ENCODE measurements at regions not wholly inside any gene's neighbourhood (a gene's known extent, or its start where the extent isn't known, plus 50 kb on each side); places are given as distances from the start of the nearest gene placed in this dataset.

DNA sequence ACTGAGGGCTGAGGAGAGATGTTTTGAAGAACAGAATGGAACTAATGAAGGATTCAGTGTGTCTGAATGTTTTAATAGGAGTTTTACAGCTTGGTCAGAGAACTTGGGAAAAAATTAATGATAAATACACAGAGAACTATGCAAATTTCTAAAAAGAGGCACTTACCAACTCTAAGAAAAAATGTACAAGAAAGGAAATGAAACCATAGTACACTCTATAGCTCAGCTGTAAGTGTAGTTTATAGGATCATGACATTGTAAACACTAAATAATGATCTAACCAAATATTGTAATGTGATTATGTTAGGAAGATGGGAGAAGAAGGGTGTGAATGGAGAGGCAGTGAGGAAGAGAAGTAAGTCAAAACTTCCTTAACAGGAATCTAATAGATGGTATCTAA lies 205.2 kb downstream of the SEC61B start:
- Histone ChIP-seq H3K36me3 (no peaks in the 10 kb centered on the region), H3K4me1 (peaks cover 0 to 24% (median 0%) of the 10 kb centered on the region in 10 experiments; a peak in 4 of 20 replicates)
- TF ChIP-seq Cebpa-rat (IDR thresholded peaks at IDR 0.05): no peak

DNA sequence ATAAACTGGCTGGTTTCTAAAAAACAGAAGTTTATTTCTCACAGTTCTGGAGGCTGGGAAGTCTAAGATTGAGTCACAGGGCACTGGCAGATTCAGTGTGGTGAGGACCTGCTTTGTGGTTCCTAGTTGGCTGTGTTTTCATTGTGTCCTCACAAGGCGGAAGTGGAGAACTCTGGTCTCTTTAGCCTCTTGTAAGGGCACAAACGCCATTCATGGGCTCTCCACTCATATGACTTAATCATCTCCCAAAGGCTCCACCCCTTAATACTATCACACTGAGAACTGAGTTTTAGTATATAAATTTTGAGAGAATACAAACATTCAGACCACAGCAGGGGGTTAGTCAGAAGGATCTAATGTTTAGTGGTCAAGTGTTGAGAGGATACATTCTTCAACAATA lies 208.2 kb downstream of the SEC61B start:
- Histone ChIP-seq H3K9ac (no peak overlapping the region), H3K4me3 (no peak overlapping the region), H3K27me3 (no peaks in the 10 kb centered on the region), H3K4me2 (peak overlapping the region in 2 of 11 experiments; percentile 44 to 45; a peak in 4 of 22 replicates), H3K9me3 (replicated peaks in 1 of 11) (no peaks in the 10 kb centered on the region), H3K36me3 (no peaks in the 10 kb centered on the region), H3K27ac (peak overlapping the region in 2 of 11 experiments; percentile 12 to 32; a peak in 1 of 22 replicates), H4K20me1 (no peaks in the 10 kb centered on the region), H3K4me1 (peaks cover 0 to 43% (median 10%) of the 10 kb centered on the region in 10 experiments; a peak in 12 of 20 replicates)
- TF ChIP-seq Cebpa-rat (IDR thresholded peaks at IDR 0.05): no peak

More for the DNA sequence above, 205.2 kb downstream of the SEC61B start:
- Histone ChIP-seq H3K27ac (no peak overlapping the region), H3K4me2 (0 out of 22 replicates have a peak overlapping the region, but pooled peaks of 1 of the 11 experiments have one; percentile 0), H4K20me1 (no peaks in the 10 kb centered on the region), H3K4me3 (no peak overlapping the region), H3K27me3 (no peaks in the 10 kb centered on the region), H3K9me3 (replicated peaks in 1 of 11) (no peaks in the 10 kb centered on the region), H3K9ac (no peak overlapping the region)

DNA sequence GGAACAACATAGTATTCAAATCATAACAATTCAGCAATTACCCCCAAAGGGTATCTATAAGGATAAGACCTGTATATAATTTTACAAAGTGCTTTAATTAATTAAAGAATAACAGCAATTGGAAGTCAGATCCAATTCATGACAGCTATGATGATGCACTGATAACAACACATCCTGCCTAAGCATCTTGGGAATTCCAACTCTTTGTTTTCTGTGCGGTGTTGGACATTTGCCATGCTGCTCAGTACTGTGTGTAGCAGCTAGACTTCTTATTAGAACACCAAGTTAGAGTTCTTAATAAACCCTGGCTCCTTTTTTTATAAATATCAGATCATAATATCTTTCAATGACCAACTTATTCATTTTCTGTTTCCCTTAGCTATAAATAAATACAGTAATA lies 209.0 kb downstream of the SEC61B start:
- no peak overlapping the region for H3K27ac ChIP-seq
- H3K4me3 ChIP-seq: no peak overlapping the region
- TF ChIP-seq Cebpa-rat (IDR thresholded peaks at IDR 0.05): no peak
- H3K4me2 ChIP-seq: peak overlapping the region in 1 of 11 experiments; percentile 44; a peak in 1 of 22 replicates
- no peaks in the 10 kb centered on the region for H4K20me1 ChIP-seq
- peaks cover 0 to 43% (median 10%) of the 10 kb centered on the region in 10 experiments; a peak in 12 of 20 replicates for H3K4me1 ChIP-seq
- H3K36me3 ChIP-seq: no peaks in the 10 kb centered on the region
- no peaks in the 10 kb centered on the region for H3K9me3 ChIP-seq (replicated peaks in 1 of 11)
- H3K27me3 ChIP-seq: no peaks in the 10 kb centered on the region
- no peak overlapping the region for H3K9ac ChIP-seq

DNA sequence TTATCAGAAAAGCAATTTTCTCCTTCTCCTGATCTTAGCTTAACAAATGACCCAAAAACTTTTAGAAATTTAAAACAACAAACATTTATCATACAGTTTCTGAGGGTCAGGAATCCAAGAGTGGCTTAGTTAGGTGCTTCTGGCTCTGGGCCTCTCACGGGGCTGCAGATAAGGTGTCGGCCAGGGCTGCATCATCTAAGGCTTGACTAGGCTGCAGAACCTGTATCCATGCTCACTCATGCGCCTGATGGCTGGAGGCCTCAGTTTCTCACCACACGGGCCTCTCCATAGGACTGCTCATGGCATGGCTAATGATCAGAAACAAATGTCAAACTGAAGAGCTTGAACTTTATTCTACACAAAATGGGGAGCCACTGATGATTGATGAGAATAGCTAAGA lies 210.0 kb downstream of the SEC61B start:
- Histone ChIP-seq H3K36me3 (no peaks in the 10 kb centered on the region), H4K20me1 (no peaks in the 10 kb centered on the region), H3K27me3 (no peaks in the 10 kb centered on the region), H3K4me2 (no peak overlapping the region), H3K4me3 (no peak overlapping the region), H3K9me3 (replicated peaks in 1 of 11) (no peaks in the 10 kb centered on the region), H3K9ac (no peak overlapping the region), H3K4me1 (peaks cover 0 to 40% (median 10%) of the 10 kb centered on the region in 10 experiments; a peak in 12 of 20 replicates), H3K27ac (no peak overlapping the region)
- TF ChIP-seq Cebpa-rat (IDR thresholded peaks at IDR 0.05): no peak

DNA sequence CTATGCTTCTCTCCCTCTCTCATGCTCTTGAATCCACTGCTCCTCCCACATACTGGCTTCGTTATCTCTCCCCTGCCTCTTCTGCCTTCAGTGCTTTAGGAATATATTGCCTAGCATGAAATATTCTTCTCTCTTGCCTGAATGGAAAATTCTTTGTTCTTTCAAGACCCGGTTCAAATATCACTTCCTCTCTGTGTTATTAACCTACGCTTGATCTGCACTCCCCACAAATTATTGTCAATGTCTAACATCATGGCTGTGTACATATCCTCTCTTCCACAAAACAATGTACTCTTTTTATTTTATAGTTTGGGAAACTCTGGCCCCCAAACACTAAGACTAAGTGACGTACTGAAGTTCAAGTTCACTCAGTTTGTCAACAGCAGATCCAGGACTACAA lies 211.0 kb downstream of the SEC61B start:
- Histone ChIP-seq H3K9ac (no peak overlapping the region), H3K4me2 (peak overlapping the region in 6 of 11 experiments; percentile 18 to 66 (median 54); a peak in 8 of 22 replicates), H3K27me3 (no peaks in the 10 kb centered on the region), H4K20me1 (no peaks in the 10 kb centered on the region), H3K4me1 (peaks cover 0 to 35% (median 10%) of the 10 kb centered on the region in 10 experiments; a peak in 12 of 20 replicates), H3K9me3 (replicated peaks in 1 of 11) (no peaks in the 10 kb centered on the region), H3K36me3 (no peaks in the 10 kb centered on the region), H3K4me3 (no peak overlapping the region), H3K27ac (peak overlapping the region in 3 of 11 experiments; percentile 33 to 59 (median 49); a peak in 5 of 22 replicates)
- TF ChIP-seq Cebpa-rat (IDR thresholded peaks at IDR 0.05): no peak

DNA sequence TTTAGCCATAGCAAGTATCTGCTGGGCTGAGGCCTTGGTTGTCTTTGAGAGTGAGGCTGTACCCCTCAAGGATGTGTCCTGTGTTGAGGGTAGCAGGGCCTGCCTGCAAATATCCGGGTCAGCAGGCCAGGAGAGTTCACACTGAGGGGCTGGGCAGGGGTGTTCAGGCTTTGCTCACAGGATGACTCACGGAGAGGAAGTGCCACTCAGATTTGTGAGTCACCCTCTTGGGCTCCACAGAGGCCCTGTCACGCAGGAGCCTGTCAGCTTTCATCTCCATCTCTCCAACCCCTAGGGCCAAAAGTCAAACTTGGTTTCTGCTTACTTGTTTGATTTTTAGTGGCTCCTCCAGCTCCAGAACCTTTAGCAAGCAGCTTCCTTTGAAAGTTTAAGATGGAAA lies 211.5 kb downstream of the SEC61B start:
- Histone ChIP-seq H3K9ac (no peak overlapping the region; a peak in 1 of 22 replicates), H3K4me1 (peaks cover 0 to 35% (median 10%) of the 10 kb centered on the region in 10 experiments; a peak in 12 of 20 replicates), H3K36me3 (no peaks in the 10 kb centered on the region), H4K20me1 (no peaks in the 10 kb centered on the region), H3K4me3 (no peak overlapping the region), H3K27ac (peak overlapping the region in 5 of 11 experiments; percentile 0 to 59 (median 33); a peak in 7 of 22 replicates), H3K9me3 (replicated peaks in 1 of 11) (no peaks in the 10 kb centered on the region), H3K4me2 (peak overlapping the region in 6 of 11 experiments; percentile 18 to 66 (median 54); a peak in 11 of 22 replicates), H3K27me3 (no peaks in the 10 kb centered on the region)
- no peak for TF ChIP-seq Cebpa-rat (IDR thresholded peaks at IDR 0.05)

DNA sequence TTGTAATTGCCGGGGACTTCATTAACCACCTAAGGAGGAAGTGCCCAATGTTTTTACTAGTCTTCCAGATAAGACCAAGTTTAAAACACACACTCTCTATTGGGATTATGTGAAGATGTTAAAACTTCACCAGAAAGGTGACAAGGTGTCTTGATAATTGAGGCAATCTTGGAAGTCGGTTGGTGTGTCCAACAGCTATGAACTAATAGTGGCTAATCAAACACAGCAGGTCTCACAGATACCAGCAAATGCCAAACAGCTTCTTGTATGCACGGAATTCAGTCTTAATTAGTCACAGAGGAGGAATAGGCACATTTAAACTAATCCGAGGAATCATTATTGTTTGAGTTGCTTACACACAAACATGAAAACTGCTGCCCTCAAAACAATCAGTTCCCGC lies 214.5 kb downstream of the SEC61B start:
- Histone ChIP-seq H3K27me3 (no peaks in the 10 kb centered on the region), H3K27ac (no peak overlapping the region), H3K9me3 (replicated peaks in 1 of 11) (peaks cover 0 to 2% (median 0%) of the 10 kb centered on the region in 11 experiments; a peak in 1 of 22 replicates), H3K9ac (no peak overlapping the region), H3K4me1 (peaks cover 0 to 22% (median 10%) of the 10 kb centered on the region in 10 experiments; a peak in 12 of 20 replicates), H4K20me1 (no peaks in the 10 kb centered on the region), H3K36me3 (no peaks in the 10 kb centered on the region), H3K4me3 (no peak overlapping the region), H3K4me2 (no peak overlapping the region)
- TF ChIP-seq Cebpa-rat (IDR thresholded peaks at IDR 0.05): no peak

DNA sequence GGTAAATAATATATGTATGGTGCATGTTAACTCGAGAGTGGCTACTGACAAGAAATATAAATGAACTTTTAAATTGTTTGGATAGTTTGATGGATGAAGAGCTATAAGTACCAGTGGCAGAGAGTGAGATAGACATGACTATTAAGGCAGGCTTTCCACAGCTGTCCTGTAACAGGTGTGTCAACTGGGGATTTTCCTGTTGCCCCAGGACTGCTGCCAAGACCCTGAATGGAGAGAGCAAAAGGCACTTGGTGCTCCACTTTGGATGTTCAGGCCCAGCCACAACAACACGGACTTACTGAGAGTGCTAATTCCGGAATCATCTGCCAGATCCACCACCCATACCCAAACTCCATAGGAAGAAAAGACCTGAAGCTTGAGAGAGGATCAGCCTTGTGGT lies 215.1 kb downstream of the SEC61B start:
- H3K27ac ChIP-seq: no peak overlapping the region
- H3K9me3 ChIP-seq (replicated peaks in 1 of 11): peaks cover 0 to 7% (median 0%) of the 10 kb centered on the region in 11 experiments; a peak in 1 of 22 replicates
- H3K36me3 ChIP-seq: no peaks in the 10 kb centered on the region
- H3K4me3 ChIP-seq: no peak overlapping the region
- TF ChIP-seq Cebpa-rat (IDR thresholded peaks at IDR 0.05): no peak
- no peaks in the 10 kb centered on the region for H4K20me1 ChIP-seq
- H3K4me1 ChIP-seq: peaks cover 0 to 22% (median 10%) of the 10 kb centered on the region in 10 experiments; a peak in 12 of 20 replicates
- H3K9ac ChIP-seq: no peak overlapping the region
- H3K4me2 ChIP-seq: no peak overlapping the region
- H3K27me3 ChIP-seq: no peaks in the 10 kb centered on the region

DNA sequence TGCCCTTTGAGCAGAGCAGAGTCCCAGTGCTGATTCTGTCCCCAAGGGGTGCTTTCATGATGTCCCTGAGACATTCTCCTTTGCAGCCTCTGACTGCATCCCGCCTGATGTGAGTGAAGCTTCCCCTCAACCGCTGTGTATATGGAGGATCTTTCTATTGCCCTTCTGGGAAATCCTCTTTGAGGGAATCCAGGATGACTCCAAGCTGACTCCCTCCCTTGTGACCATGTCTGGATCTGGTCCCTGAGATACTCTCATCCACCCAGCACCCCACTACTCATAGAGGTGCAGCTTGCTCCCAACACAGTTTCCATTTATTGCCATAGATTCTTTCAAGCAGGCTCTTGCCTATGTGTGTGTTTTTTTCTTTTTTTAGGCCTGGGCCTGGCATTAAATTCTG lies 216.5 kb downstream of the SEC61B start:
- no peak overlapping the region for H3K4me2 ChIP-seq

DNA sequence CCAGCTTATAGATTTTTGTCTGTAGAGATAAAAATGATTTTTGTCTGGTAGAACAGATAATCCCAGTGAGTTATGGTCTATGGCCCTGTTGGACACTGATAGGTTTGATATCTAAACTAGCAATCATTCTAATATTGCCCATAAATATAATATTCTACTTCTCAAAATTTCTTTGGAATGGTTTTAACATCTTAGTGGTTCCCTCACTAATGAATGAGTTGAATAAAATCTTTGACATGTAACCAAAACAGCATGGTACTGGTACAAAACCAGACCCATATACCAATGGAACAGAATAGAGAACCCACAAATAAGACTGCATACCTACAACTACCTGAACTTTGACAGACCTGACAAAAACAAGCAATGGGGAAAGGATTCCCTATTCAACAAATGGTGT lies 219.7 kb downstream of the SEC61B start:
- Histone ChIP-seq H3K36me3 (no peaks in the 10 kb centered on the region), H3K4me2 (no peak overlapping the region), H3K9ac (no peak overlapping the region), H3K27ac (no peak overlapping the region), H3K4me3 (no peak overlapping the region), H3K9me3 (replicated peaks in 1 of 11) (peaks cover 0 to 7% (median 0%) of the 10 kb centered on the region in 11 experiments; a peak in 1 of 22 replicates), H4K20me1 (no peaks in the 10 kb centered on the region), H3K4me1 (no peaks in the 10 kb centered on the region), H3K27me3 (no peaks in the 10 kb centered on the region)
- no peak for TF ChIP-seq Cebpa-rat (IDR thresholded peaks at IDR 0.05)

More for the DNA sequence above, 216.5 kb downstream of the SEC61B start:
- TF ChIP-seq Cebpa-rat (IDR thresholded peaks at IDR 0.05): no peak
- H3K36me3 ChIP-seq: no peaks in the 10 kb centered on the region
- H3K27me3 ChIP-seq: no peaks in the 10 kb centered on the region
- peaks cover 0 to 11% (median 5%) of the 10 kb centered on the region in 10 experiments; a peak in 12 of 20 replicates for H3K4me1 ChIP-seq
- H4K20me1 ChIP-seq: no peaks in the 10 kb centered on the region
- H3K9ac ChIP-seq: no peak overlapping the region
- H3K27ac ChIP-seq: no peak overlapping the region
- peaks cover 0 to 7% (median 0%) of the 10 kb centered on the region in 11 experiments; a peak in 1 of 22 replicates for H3K9me3 ChIP-seq (replicated peaks in 1 of 11)
- H3K4me3 ChIP-seq: no peak overlapping the region
